Endothelial cell of umbilical vein (primary cell): ENCODE measurements at regions not wholly inside any gene's neighbourhood (a gene's known extent, or its start where the extent isn't known, plus 50 kb on each side); places are given as distances from the start of the nearest gene placed in this dataset.

Experiments
- BruUV-seq: library from RNA; stranded (reverse); fragments of 400-500 nt; replicated peaks from 2 replicates; lab custom pipeline; 2021; lab: Mats Ljungman, UMichigan
- CTCF ChIA-PET: fragments of 300-600, 350-600 bp; sonication (Branson Sonifier 250); formaldehyde crosslinking; loops from one replicate; lab custom pipeline; 2021; ENCODE audit warnings: antibody characterized with exemption, inconsistent platforms; lab: Charles Lee
- POLR2A ChIA-PET: fragments of 300-600, 350-600 bp; sonication (Branson Sonifier 250); formaldehyde crosslinking; loops from one replicate; lab custom pipeline; 2021; ENCODE audit warnings: antibody characterized with exemption, inconsistent platforms; lab: Charles Lee
- DNase-seq: peaks from one replicate; pipeline ENCODE4 v3.0.0-alpha.2; 2011; ENCODE audit warnings: low read depth, low spot score
- FAIRE-seq: peaks from 2 replicates; lab custom pipeline; 2011; peaks lifted over from hg19 to GRCh38; lab: Jason Lieb, UNC
- H2AFZ ChIP-seq: 2 replicates; pipeline ENCODE4 v1.6.0; 2012; ENCODE audit warnings: low read depth, low read length, control low read depth, inconsistent platforms
- H3K27ac ChIP-seq: 2 replicates; pipeline ENCODE4 v1.5.1; 2011; ENCODE audit warnings: low read depth, mild to moderate bottlenecking, control low read depth, low read length, moderate library complexity; ENCODE audit not compliant: insufficient read depth
- H3K27me3 ChIP-seq, 2 experiments: 2 replicates each; pipeline versions ENCODE4 v1.6.0 to v1.6.1; 2011; ENCODE audit warnings: low read length in 2 of 2, mixed read lengths in 1 of 2; ENCODE audit not compliant: control insufficient read depth in 2 of 2, insufficient read depth in 2 of 2
- H3K36me3 ChIP-seq, 2 experiments: 2 replicates in 1 of 2; 3 replicates in 1 of 2; pipeline ENCODE4 v1.5.1; 2011; ENCODE audit warnings: low read length in 2 of 2, mild to moderate bottlenecking in 1 of 2, moderate library complexity in 1 of 2; ENCODE audit not compliant: control insufficient read depth in 2 of 2, insufficient read depth in 2 of 2; ENCODE audit errors: extremely low read depth in 1 of 2
- H3K4me1 ChIP-seq: 3 replicates; pipeline ENCODE4 v1.5.1; 2011; ENCODE audit warnings: mild to moderate bottlenecking, low read length; ENCODE audit not compliant: control insufficient read depth, insufficient read depth; ENCODE audit errors: extremely low read depth
- H3K4me2 ChIP-seq: 2 replicates; pipeline ENCODE4 v1.6.1; 2011; ENCODE audit warnings: low read length, control low read depth, mixed read lengths; ENCODE audit not compliant: insufficient read depth
- H3K4me3 ChIP-seq, 3 experiments: fragments of 200-600 bp in 1 of 3; sonication (generic), shearing (Covaris generic) in 1 of 3; replicated peaks in 1 of 3; 2 replicates each; pipeline ENCODE4 v1.5.1; 2011 to 2016; ENCODE audit warnings: control low read depth in 3 of 3, low read length in 3 of 3, mild to moderate bottlenecking in 2 of 3, inconsistent platforms in 1 of 3, low read depth in 1 of 3, moderate library complexity in 1 of 3; ENCODE audit not compliant: insufficient read depth in 1 of 3
- H3K79me2 ChIP-seq: 2 replicates; pipeline ENCODE4 v1.6.0; 2012; ENCODE audit warnings: low read length, inconsistent platforms; ENCODE audit not compliant: control insufficient read depth, insufficient read depth
- H3K9ac ChIP-seq: replicated peaks from 2 replicates; pipeline ENCODE3; 2011; ENCODE audit warnings: low read length, control low read depth; ENCODE audit not compliant: insufficient read depth; ENCODE audit errors: extremely low read depth
- H3K9me1 ChIP-seq: replicated peaks from 3 replicates; pipeline ENCODE4 v1.6.0; 2011; ENCODE audit warnings: mild to moderate bottlenecking, low read length; ENCODE audit not compliant: control insufficient read depth, insufficient read depth; ENCODE audit errors: extremely low read depth
- H3K9me3 ChIP-seq: replicated peaks from 2 replicates; pipeline ENCODE4 v1.5.1; 2012; ENCODE audit warnings: low read length, inconsistent platforms; ENCODE audit not compliant: control insufficient read depth, insufficient read depth
- H4K20me1 ChIP-seq: replicated peaks from 2 replicates; pipeline ENCODE3; 2011; ENCODE audit warnings: mild to moderate bottlenecking, low read length; ENCODE audit not compliant: control insufficient read depth, insufficient read depth; ENCODE audit errors: extremely low read depth
- CTCF ChIP-seq, 2 donors: IDR thresholded peaks; 1 replicate in 1 of 2; 2 replicates in 1 of 2; pipeline ENCODE4 v1.5.1; 2011; ENCODE audit warnings: low read length in 2 of 2, mild to moderate bottlenecking in 2 of 2, moderate library complexity in 2 of 2, control low read depth in 1 of 2, inconsistent platforms in 1 of 2, low read depth in 1 of 2; ENCODE audit not compliant: insufficient read depth in 1 of 2; ENCODE audit errors: extremely low read depth in 1 of 2
- EZH2 ChIP-seq: IDR thresholded peaks from 2 replicates; pipeline ENCODE4 v1.6.1; 2012; ENCODE audit warnings: borderline replicate concordance, low read depth, mild to moderate bottlenecking, moderate library complexity, low read length, inconsistent platforms; ENCODE audit not compliant: severe bottlenecking
- FOS ChIP-seq: IDR thresholded peaks from 2 replicates; pipeline ENCODE4 v1.6.1; 2011; ENCODE audit warnings: mild to moderate bottlenecking, low read length, moderate library complexity, borderline replicate concordance; ENCODE audit not compliant: insufficient read depth
- GATA2 ChIP-seq: IDR thresholded peaks from 2 replicates; pipeline ENCODE4 v1.7.0; 2011; ENCODE audit warnings: low read depth, mild to moderate bottlenecking, moderate library complexity, mixed read lengths, low read length; ENCODE audit not compliant: insufficient read length, insufficient read depth
- JUN ChIP-seq: IDR thresholded peaks from 2 replicates; pipeline ENCODE4 v1.6.1; 2011; ENCODE audit warnings: borderline replicate concordance, low read depth; ENCODE audit not compliant: insufficient read length, insufficient read depth
- MYC ChIP-seq: IDR thresholded peaks from one replicate; pipeline ENCODE4 v1.6.1; 2011; ENCODE audit warnings: mild to moderate bottlenecking, low read depth, low read length
- POLR2A ChIP-seq: IDR thresholded peaks from 2 replicates; pipeline ENCODE4 v1.6.1; 2012; ENCODE audit warnings: low read depth, mild to moderate bottlenecking, control low read depth, low read length
- POLR2AphosphoS5 ChIP-seq: IDR thresholded peaks from 2 replicates; pipeline ENCODE4 v1.6.1; 2012; ENCODE audit warnings: low read depth, mild to moderate bottlenecking, control low read depth, low read length, moderate library complexity; ENCODE audit not compliant: insufficient read depth
- dilution Hi-C: fragments of 300-500 bp; cut with MboI; formaldehyde crosslinking; loops from one replicate; pipeline ENCODE4 v1.15.0; 2019; ENCODE audit warnings: low sequenced_read_pairs; ENCODE audit not compliant: extremely low pct_ligation_motif_present
- intact Hi-C: fragments of 100-400 bp; cut with micrococcal nuclease; formaldehyde crosslinking; loops from one replicate; pipeline ENCODE4 v1.10.0; 2022
- TF ChIP-seq, protein P1 (sequence below): IDR thresholded peaks from 2 replicates; pipeline ENCODE4 v1.6.1; 2011; ENCODE audit not compliant: insufficient read depth, insufficient read length

DNA sequence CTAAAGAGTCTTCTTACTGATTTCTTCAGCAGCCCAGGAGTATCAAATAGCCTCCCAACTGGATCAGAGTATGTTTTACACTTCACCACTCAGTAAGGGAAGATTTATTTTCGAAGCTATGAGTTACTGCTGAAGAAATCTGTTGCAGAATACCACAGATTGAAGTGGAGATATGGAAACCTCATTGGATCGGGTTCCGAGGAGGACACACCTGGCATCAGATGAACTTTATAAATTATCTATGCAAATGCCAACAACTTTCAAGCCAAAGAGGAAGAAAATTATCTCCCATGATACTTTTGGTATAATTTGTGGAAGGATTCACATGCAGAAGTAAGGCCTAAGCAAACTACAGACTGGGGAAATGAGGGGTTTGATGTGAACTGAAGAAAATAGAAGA lies 515.9 kb upstream of the NDST4 start:
- TF ChIP-seq, protein P1, sequence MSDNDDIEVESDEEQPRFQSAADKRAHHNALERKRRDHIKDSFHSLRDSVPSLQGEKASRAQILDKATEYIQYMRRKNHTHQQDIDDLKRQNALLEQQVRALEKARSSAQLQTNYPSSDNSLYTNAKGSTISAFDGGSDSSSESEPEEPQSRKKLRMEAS, result no peak
- TF ChIP-seq EZH2, result no peak
- TF ChIP-seq POLR2AphosphoS5, result no peak
- no peak for TF ChIP-seq POLR2A
- no peak for TF ChIP-seq FOS
- no peak for TF ChIP-seq MYC
- no peak for TF ChIP-seq GATA2
- no peak overlapping the region for H2AFZ ChIP-seq
- no peak overlapping the region for H3K4me3 ChIP-seq
- no peak for FAIRE-seq
- H3K36me3 ChIP-seq, result no peaks in the 10 kb centered on the region
- dilution Hi-C loops (no loop called here), intact Hi-C loops (no loop called here)
- H3K4me1 ChIP-seq, result no peaks in the 10 kb centered on the region
- CTCF ChIA-PET, result no interaction called here
- BruUV-seq, result no TSS peak
- no peak overlapping the region for H3K27ac ChIP-seq
- no peaks in the 10 kb centered on the region for H3K27me3 ChIP-seq
- H3K9me1 ChIP-seq, result no peaks in the 10 kb centered on the region
- H3K79me2 ChIP-seq, result no peaks in the 10 kb centered on the region
- H3K4me2 ChIP-seq, result no peak overlapping the region
- no peaks in the 10 kb centered on the region for H4K20me1 ChIP-seq
- DNase-seq, result no peak
- no peaks in the 10 kb centered on the region for H3K9me3 ChIP-seq
- POLR2A ChIA-PET, result no interaction called here
- no peak overlapping the region for H3K9ac ChIP-seq

DNA sequence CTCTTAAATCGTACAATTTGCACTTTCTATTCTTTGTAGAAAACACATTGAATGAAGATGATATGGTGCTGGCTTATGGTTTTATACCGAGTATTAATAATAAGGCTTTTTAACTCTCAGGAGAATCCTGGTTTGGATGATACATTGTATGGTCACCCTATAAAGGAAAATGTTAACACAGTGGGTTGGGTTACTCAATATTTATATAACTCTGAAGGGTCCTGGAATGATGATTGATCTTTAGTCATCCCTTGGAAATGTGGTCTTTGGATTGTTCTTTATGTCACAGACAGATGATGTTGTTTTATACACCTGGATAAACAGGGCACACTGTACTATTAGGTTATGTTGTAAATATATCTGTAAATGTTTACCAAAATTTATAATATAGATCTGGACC lies 496.2 kb upstream of the NDST4 start:
- no TSS peak for BruUV-seq
- no peaks in the 10 kb centered on the region for H3K27me3 ChIP-seq
- no peaks in the 10 kb centered on the region for H3K4me1 ChIP-seq
- DNase-seq, result no peak
- dilution Hi-C loops (no loop called here), intact Hi-C loops (no loop called here)
- TF ChIP-seq, protein P1, result no peak
- TF ChIP-seq EZH2, result no peak
- TF ChIP-seq GATA2, result no peak
- TF ChIP-seq POLR2AphosphoS5, result no peak
- TF ChIP-seq POLR2A, result no peak
- no peak for TF ChIP-seq CTCF (IDR thresholded peaks at IDR 0.05; ENCODE audit: extremely low read depth in 1 of 2, insufficient read depth in 1 of 2, low read depth in 1 of 2, low read length in 2 of 2)
- no peak for TF ChIP-seq JUN
- no peak for TF ChIP-seq FOS
- TF ChIP-seq MYC, result no peak
- no peaks in the 10 kb centered on the region for H4K20me1 ChIP-seq
- no peak overlapping the region for H3K9ac ChIP-seq
- H3K36me3 ChIP-seq, result no peaks in the 10 kb centered on the region
- H2AFZ ChIP-seq, result no peak overlapping the region
- H3K27ac ChIP-seq, result no peak overlapping the region
- H3K4me2 ChIP-seq, result no peak overlapping the region
- CTCF ChIA-PET, result no interaction called here
- POLR2A ChIA-PET, result no interaction called here
- no peak for FAIRE-seq
- no peak overlapping the region for H3K4me3 ChIP-seq
- H3K9me1 ChIP-seq, result no peaks in the 10 kb centered on the region
- H3K9me3 ChIP-seq, result peaks cover 2% of the 10 kb centered on the region
- H3K79me2 ChIP-seq, result no peaks in the 10 kb centered on the region
